ENCODE measurements at regions not wholly inside any gene's neighbourhood (a gene's known extent, or its start where the extent isn't known, plus 50 kb on each side); places are given as distances from the start of the nearest gene placed in this dataset.

GRCh38 chr4:189615217-189615663, 325.4 kb upstream of the FRG1 start:
- no peak overlapping the region for H3K4me3 ChIP-seq (ENCODE audit: insufficient read depth, low read depth, low read length)
- no peak overlapping the region for H2BK15ac ChIP-seq (ENCODE audit: low read depth, low read length)
- BruUV-seq (replicated peaks), result no TSS peak
- no peak overlapping the region for H2AK5ac ChIP-seq (ENCODE audit: low read depth, low read length)
- POLR2A ChIA-PET (ENCODE audit: unreplicated experiment), result no interaction called here
- H2AFZ ChIP-seq (replicated peaks; ENCODE audit: low read length, poor library complexity), result no peak overlapping the region
- no peak overlapping the region for H4K8ac ChIP-seq (ENCODE audit: low read depth in 2 of 2, low read length in 2 of 2)
- no peak overlapping the region for H3K4me2 ChIP-seq (ENCODE audit: low read depth, low read length)
- no peak overlapping the region for H3K4ac ChIP-seq (ENCODE audit: low read depth, low read length)
- H3K23ac ChIP-seq (ENCODE audit: low read depth, low read length), result no peak overlapping the region
- H3K79me1 ChIP-seq (ENCODE audit: low read depth in 1 of 2, low read length in 2 of 2), result no peaks in the 10 kb centered on the region
- no peaks in the 10 kb centered on the region for H3K36me3 ChIP-seq (ENCODE audit: control insufficient read depth, insufficient read depth, low read length)
- CTCF ChIA-PET, result no interaction called here
- DNase-seq (no peak), ATAC-seq (ENCODE audit: low read depth) (no peak)
- no peaks in the 10 kb centered on the region for H3K9me1 ChIP-seq (ENCODE audit: insufficient read depth, low read length)
- no peak overlapping the region for H4K5ac ChIP-seq (ENCODE audit: low read depth, low read length)
- H2AK9ac ChIP-seq (replicated peaks; ENCODE audit: low read depth, low read length, poor library complexity), result no peak overlapping the region
- no peaks in the 10 kb centered on the region for H3K27me3 ChIP-seq (ENCODE audit: control insufficient read depth, insufficient read depth, low read length)
- dilution Hi-C loops (cut with HindIII; ENCODE audit: low sequenced_read_pairs, unreplicated experiment), result no loop called here
- H3K9ac ChIP-seq (ENCODE audit: low read depth, low read length), result no peak overlapping the region
- WGBS, 2 experiments (ENCODE audit: extremely low coverage in 2 of 2, insufficient read length in 1 of 2), result no CpG with 5 or more reads among the region's 22 CpGs
- H3K14ac ChIP-seq (replicated peaks; ENCODE audit: low read depth, low read length), result no peak overlapping the region
- H3K18ac ChIP-seq (ENCODE audit: low read depth, low read length), result no peak overlapping the region
- no peak for TF ChIP-seq BHLHE40 (IDR thresholded peaks at IDR 0.05; ENCODE audit: low read depth, low read length)
- no peak for TF ChIP-seq FOS (IDR thresholded peaks at IDR 0.05; ENCODE audit: low read depth, low read length)
- no peak for TF ChIP-seq MXI1 (IDR thresholded peaks at IDR 0.05; ENCODE audit: borderline replicate concordance, low read depth, low read length)
- TF ChIP-seq, protein P1, sequence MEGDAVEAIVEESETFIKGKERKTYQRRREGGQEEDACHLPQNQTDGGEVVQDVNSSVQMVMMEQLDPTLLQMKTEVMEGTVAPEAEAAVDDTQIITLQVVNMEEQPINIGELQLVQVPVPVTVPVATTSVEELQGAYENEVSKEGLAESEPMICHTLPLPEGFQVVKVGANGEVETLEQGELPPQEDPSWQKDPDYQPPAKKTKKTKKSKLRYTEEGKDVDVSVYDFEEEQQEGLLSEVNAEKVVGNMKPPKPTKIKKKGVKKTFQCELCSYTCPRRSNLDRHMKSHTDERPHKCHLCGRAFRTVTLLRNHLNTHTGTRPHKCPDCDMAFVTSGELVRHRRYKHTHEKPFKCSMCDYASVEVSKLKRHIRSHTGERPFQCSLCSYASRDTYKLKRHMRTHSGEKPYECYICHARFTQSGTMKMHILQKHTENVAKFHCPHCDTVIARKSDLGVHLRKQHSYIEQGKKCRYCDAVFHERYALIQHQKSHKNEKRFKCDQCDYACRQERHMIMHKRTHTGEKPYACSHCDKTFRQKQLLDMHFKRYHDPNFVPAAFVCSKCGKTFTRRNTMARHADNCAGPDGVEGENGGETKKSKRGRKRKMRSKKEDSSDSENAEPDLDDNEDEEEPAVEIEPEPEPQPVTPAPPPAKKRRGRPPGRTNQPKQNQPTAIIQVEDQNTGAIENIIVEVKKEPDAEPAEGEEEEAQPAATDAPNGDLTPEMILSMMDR (conservative IDR thresholded peaks at IDR 0.05; ENCODE audit: low read depth, low read length), result no peak
- TF ChIP-seq NFE2L2 (IDR thresholded peaks at IDR 0.05; ENCODE audit: low read depth, low read length), result no peak
- no peak for TF ChIP-seq RCOR1 (IDR thresholded peaks at IDR 0.05; ENCODE audit: insufficient replicate concordance, low read length)
- no peak for TF ChIP-seq MAFK (IDR thresholded peaks at IDR 0.05; ENCODE audit: low read depth, low read length)
- no peak for TF ChIP-seq POLR2A (IDR thresholded peaks at IDR 0.05; ENCODE audit: low read depth, low read length)
- TF ChIP-seq RFX5 (IDR thresholded peaks at IDR 0.05; ENCODE audit: low read depth, low read length), result no peak
- no peak for TF ChIP-seq CEBPB (IDR thresholded peaks at IDR 0.05; ENCODE audit: low read depth, low read length)
- TF ChIP-seq RAD21 (IDR thresholded peaks at IDR 0.05; ENCODE audit: low read length), result no peak
- TF ChIP-seq CHD1 (IDR thresholded peaks at IDR 0.05; ENCODE audit: low read depth, low read length), result no peak
- no peak for TF ChIP-seq MAZ (IDR thresholded peaks at IDR 0.05; ENCODE audit: borderline replicate concordance, low read depth, low read length)
- TF ChIP-seq SMC3 (IDR thresholded peaks at IDR 0.05; ENCODE audit: low read depth, low read length), result no peak
- no peak for TF ChIP-seq USF2 (IDR thresholded peaks at IDR 0.05; ENCODE audit: low read depth, low read length)
- TF ChIP-seq, protein P2, sequence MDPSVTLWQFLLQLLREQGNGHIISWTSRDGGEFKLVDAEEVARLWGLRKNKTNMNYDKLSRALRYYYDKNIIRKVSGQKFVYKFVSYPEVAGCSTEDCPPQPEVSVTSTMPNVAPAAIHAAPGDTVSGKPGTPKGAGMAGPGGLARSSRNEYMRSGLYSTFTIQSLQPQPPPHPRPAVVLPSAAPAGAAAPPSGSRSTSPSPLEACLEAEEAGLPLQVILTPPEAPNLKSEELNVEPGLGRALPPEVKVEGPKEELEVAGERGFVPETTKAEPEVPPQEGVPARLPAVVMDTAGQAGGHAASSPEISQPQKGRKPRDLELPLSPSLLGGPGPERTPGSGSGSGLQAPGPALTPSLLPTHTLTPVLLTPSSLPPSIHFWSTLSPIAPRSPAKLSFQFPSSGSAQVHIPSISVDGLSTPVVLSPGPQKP (IDR thresholded peaks at IDR 0.05; ENCODE audit: borderline replicate concordance, low read depth, low read length), result no peak
- H3K9me3 ChIP-seq (ENCODE audit: control insufficient read depth, insufficient read depth, low read length), result peaks cover 10% of the 10 kb centered on the region
- in situ Hi-C loops (cut with MboI; ENCODE audit: low sequenced_read_pairs), result no loop called here
- intact Hi-C loops (cut with micrococcal nuclease), result no loop called here
- no peak overlapping the region for H4K91ac ChIP-seq (ENCODE audit: insufficient read depth, low read depth, low read length)
- no peak overlapping the region for H2BK20ac ChIP-seq (ENCODE audit: low read depth, low read length)
- no peak overlapping the region for H3K27ac ChIP-seq (ENCODE audit: insufficient read depth, low read length)
- no peaks in the 10 kb centered on the region for H3K4me1 ChIP-seq (ENCODE audit: control insufficient read depth, insufficient read depth, low read length)
- H3K56ac ChIP-seq (ENCODE audit: extremely low read depth, insufficient read depth, low read length), result no peak overlapping the region
- no peaks in the 10 kb centered on the region for H4K20me1 ChIP-seq (ENCODE audit: insufficient read depth, low read length)
- H2BK120ac ChIP-seq (ENCODE audit: low read depth, low read length), result no peak overlapping the region
- H2BK5ac ChIP-seq (ENCODE audit: low read depth, low read length, poor library complexity, severe bottlenecking), result no peak overlapping the region

Measured in IMR-90 (cell line).